ENCODE measurements at regions not wholly inside any gene's neighbourhood (a gene's known extent, or its start where the extent isn't known, plus 50 kb on each side); places are given as distances from the start of the nearest gene placed in this dataset.

DNA sequence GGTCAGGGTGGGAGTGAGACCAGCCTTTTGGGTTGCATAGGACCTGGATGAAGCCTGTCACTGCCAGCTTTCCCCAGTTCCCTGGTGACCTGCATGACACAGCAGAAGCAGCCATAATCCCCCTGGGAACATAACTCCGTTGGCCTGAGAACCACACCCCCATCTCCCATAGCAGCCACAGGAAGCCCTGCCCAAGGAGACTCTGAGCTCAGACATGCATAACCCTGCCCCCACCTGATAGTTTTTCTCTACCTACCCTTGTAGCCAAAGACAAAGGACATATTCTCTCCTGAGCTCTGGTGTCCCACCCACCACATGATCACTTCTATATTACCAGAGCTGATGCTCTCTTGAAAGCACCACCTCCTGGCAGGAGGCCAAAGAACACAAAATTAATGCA lies 413.5 kb upstream of the HTR2A start:
- Mint-ChIP-seq H3K27me3 (no peaks in the 10 kb centered on the region), H3K36me3 (ENCODE audit: low read depth) (no peaks in the 10 kb centered on the region), H3K4me1 (ENCODE audit: low read depth) (no peaks in the 10 kb centered on the region), H3K4me3 (no peak overlapping the region), H3K9me3 (peaks cover 10% of the 10 kb centered on the region), H3K27ac (no peak overlapping the region)
- POLR2A ChIA-PET: no interaction called here
- CTCF ChIA-PET: no interaction called here
- intact Hi-C loops (cut with micrococcal nuclease): no loop called here
- ATAC-seq (no peak), DNase-seq (no peak)
- TF ChIP-seq, protein P1, sequence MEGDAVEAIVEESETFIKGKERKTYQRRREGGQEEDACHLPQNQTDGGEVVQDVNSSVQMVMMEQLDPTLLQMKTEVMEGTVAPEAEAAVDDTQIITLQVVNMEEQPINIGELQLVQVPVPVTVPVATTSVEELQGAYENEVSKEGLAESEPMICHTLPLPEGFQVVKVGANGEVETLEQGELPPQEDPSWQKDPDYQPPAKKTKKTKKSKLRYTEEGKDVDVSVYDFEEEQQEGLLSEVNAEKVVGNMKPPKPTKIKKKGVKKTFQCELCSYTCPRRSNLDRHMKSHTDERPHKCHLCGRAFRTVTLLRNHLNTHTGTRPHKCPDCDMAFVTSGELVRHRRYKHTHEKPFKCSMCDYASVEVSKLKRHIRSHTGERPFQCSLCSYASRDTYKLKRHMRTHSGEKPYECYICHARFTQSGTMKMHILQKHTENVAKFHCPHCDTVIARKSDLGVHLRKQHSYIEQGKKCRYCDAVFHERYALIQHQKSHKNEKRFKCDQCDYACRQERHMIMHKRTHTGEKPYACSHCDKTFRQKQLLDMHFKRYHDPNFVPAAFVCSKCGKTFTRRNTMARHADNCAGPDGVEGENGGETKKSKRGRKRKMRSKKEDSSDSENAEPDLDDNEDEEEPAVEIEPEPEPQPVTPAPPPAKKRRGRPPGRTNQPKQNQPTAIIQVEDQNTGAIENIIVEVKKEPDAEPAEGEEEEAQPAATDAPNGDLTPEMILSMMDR (IDR thresholded peaks at IDR 0.05): no peak

DNA sequence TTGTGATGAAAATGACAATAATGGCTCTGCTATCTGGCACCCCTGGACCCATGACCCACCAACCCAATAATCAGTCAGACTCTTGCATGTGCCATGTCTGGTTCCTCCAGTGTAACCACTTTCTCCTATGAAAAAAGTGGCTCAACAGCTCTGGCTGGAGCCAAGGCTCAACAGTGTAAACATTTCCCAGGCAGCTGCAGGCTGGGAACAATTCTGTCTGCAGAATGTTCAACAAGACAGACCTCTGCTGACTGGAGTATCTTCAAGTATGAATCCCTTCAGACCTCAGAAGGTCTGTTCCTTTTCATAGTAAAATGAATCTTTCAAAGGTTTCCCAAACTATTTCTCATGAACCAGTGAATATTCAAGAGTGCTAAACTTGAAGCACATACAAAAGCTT lies 410.1 kb upstream of the HTR2A start:
- POLR2A ChIA-PET: no interaction called here
- CTCF ChIA-PET: no interaction called here
- intact Hi-C loops (cut with micrococcal nuclease): no loop called here
- Mint-ChIP-seq H3K9me3 (peaks cover 10% of the 10 kb centered on the region), H3K4me1 (ENCODE audit: low read depth) (no peaks in the 10 kb centered on the region), H3K36me3 (ENCODE audit: low read depth) (no peaks in the 10 kb centered on the region), H3K4me3 (no peak overlapping the region), H3K27ac (no peak overlapping the region), H3K27me3 (no peaks in the 10 kb centered on the region)
- TF ChIP-seq, protein P1 (IDR thresholded peaks at IDR 0.05): no peak
- ATAC-seq (no peak), DNase-seq (no peak)

DNA sequence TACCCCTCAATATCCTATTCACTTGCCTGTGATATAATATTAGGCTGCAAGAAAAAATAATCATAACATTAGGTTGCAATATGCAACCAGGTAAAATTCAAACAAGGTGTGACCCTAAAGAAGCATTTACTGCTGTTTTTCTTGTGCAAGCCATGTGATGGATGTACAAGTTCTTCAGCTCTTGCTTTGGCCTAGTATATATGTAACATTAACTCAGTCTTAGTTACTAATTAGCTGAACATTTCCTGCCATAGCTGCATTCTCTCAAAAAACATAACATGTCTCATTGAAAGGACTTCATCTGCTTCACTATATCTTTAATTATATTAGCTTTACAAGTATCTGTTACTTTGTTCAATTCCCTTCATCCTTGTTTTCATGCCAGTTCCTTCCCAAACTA lies 406.8 kb upstream of the HTR2A start:
- CTCF ChIA-PET: no interaction called here

DNA sequence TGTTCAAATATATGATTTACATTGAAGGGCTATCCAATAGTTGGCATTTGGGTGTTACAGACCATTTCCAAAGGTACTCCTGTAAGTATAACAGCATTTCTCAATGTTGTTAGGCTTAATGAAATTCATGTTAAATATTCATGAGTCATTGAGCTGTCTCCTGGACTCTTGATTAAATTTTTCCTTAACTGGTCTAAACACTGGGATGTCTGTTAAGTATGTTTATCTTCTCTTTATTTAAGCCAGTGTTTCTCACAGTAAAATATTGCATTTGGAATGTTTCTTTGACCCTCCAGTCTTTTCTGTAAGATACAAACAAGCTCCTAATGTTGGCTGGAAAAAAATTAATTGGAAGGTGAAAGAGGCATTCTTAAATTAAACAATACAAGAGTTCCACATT lies 402.5 kb upstream of the HTR2A start:
- intact Hi-C loops (cut with micrococcal nuclease): no loop called here
- CTCF ChIA-PET: no interaction called here

More for the DNA sequence above, 406.8 kb upstream of the HTR2A start:
- H3K4me3 Mint-ChIP-seq: no peak overlapping the region
- TF ChIP-seq, protein P1 (IDR thresholded peaks at IDR 0.05): no peak
- no peak for DNase-seq
- no peaks in the 10 kb centered on the region for H3K36me3 Mint-ChIP-seq (ENCODE audit: low read depth)
- ATAC-seq: no peak
- H3K4me1 Mint-ChIP-seq (ENCODE audit: low read depth): no peaks in the 10 kb centered on the region
- no peaks in the 10 kb centered on the region for H3K9me3 Mint-ChIP-seq
- POLR2A ChIA-PET: no interaction called here
- H3K27me3 Mint-ChIP-seq: no peaks in the 10 kb centered on the region
- intact Hi-C loops (cut with micrococcal nuclease): no loop called here
- no peak overlapping the region for H3K27ac Mint-ChIP-seq

DNA sequence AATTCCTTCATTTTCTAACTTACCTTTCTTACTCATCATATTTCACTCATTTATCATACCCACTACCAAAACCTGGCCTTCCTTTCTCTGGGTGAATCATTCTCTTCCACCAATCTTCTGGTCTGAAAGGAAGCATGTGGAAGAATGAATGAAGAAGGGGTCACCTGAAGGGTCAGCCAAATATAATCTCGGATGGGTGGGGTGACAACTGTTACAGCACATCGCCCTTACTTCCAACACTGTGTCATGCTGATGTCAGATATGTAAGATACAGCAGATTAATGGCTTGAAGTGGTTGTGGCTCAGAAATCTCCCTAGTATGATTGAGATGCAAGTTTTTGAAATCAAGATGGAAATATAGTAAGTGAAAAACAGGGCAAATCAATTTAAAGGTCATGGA lies 401.7 kb upstream of the HTR2A start:
- H3K9me3 Mint-ChIP-seq: no peaks in the 10 kb centered on the region
- H3K4me3 Mint-ChIP-seq: no peak overlapping the region
- H3K27ac Mint-ChIP-seq: no peak overlapping the region
- intact Hi-C loops (cut with micrococcal nuclease): no loop called here
- DNase-seq (no peak), ATAC-seq (no peak)
- TF ChIP-seq, protein P1 (IDR thresholded peaks at IDR 0.05): no peak
- no peaks in the 10 kb centered on the region for H3K4me1 Mint-ChIP-seq (ENCODE audit: low read depth)
- ChIA-PET CTCF (no interaction called here), POLR2A (no interaction called here)
- no peaks in the 10 kb centered on the region for H3K27me3 Mint-ChIP-seq
- H3K36me3 Mint-ChIP-seq (ENCODE audit: low read depth): no peaks in the 10 kb centered on the region

More for the DNA sequence above, 402.5 kb upstream of the HTR2A start:
- TF ChIP-seq, protein P1 (IDR thresholded peaks at IDR 0.05): no peak
- ATAC-seq: no peak
- no peaks in the 10 kb centered on the region for H3K27me3 Mint-ChIP-seq
- POLR2A ChIA-PET: no interaction called here
- no peaks in the 10 kb centered on the region for H3K36me3 Mint-ChIP-seq (ENCODE audit: low read depth)
- no peaks in the 10 kb centered on the region for H3K9me3 Mint-ChIP-seq
- no peaks in the 10 kb centered on the region for H3K4me1 Mint-ChIP-seq (ENCODE audit: low read depth)
- no peak overlapping the region for H3K4me3 Mint-ChIP-seq
- H3K27ac Mint-ChIP-seq: no peak overlapping the region
- DNase-seq: no peak
